ENCODE measurements at regions not wholly inside any gene's neighbourhood (a gene's known extent, or its start where the extent isn't known, plus 50 kb on each side); places are given as distances from the start of the nearest gene placed in this dataset.

- DNase-seq, result no peak
- Mint-ChIP-seq H3K27me3 (ENCODE audit: unreplicated experiment) (no peaks in the 10 kb centered on the region), H3K27ac (ENCODE audit: unreplicated experiment) (no peak overlapping the region)
These were observed 201.8 kb upstream of the SGCD start for GRCh38 chr5:156125118-156125517.

GRCh38 chr5:156126716-156127115, 200.2 kb upstream of the SGCD start:
- H3K9me3 Mint-ChIP-seq (ENCODE audit: unreplicated experiment), result no peaks in the 10 kb centered on the region
- H3K27me3 Mint-ChIP-seq (ENCODE audit: unreplicated experiment), result no peaks in the 10 kb centered on the region
- no peaks in the 10 kb centered on the region for H3K4me1 Mint-ChIP-seq (ENCODE audit: low read depth, unreplicated experiment)

More at GRCh38 chr5:156125118-156125517, 201.8 kb upstream of the SGCD start:
- no peaks in the 10 kb centered on the region for H3K9me3 Mint-ChIP-seq (ENCODE audit: unreplicated experiment)
- no peak overlapping the region for H3K4me3 Mint-ChIP-seq (ENCODE audit: unreplicated experiment)
- TF ChIP-seq CTCF (IDR thresholded peaks at IDR 0.05; ENCODE audit: partially characterized antibody, unreplicated experiment), result no peak
- no peaks in the 10 kb centered on the region for H3K36me3 Mint-ChIP-seq (ENCODE audit: unreplicated experiment)
- no peaks in the 10 kb centered on the region for H3K4me1 Mint-ChIP-seq (ENCODE audit: low read depth, unreplicated experiment)

GRCh38 chr5:156128026-156128425, 198.9 kb upstream of the SGCD start:
- no peak for DNase-seq
- Mint-ChIP-seq H3K27ac (ENCODE audit: unreplicated experiment) (no peak overlapping the region), H3K9me3 (ENCODE audit: unreplicated experiment) (no peaks in the 10 kb centered on the region)

More at GRCh38 chr5:156126716-156127115, 200.2 kb upstream of the SGCD start:
- H3K4me3 Mint-ChIP-seq (ENCODE audit: unreplicated experiment), result no peak overlapping the region
- no peaks in the 10 kb centered on the region for H3K36me3 Mint-ChIP-seq (ENCODE audit: unreplicated experiment)
- no peak for DNase-seq
- TF ChIP-seq CTCF (IDR thresholded peaks at IDR 0.05; ENCODE audit: partially characterized antibody, unreplicated experiment), result no peak
- no peak overlapping the region for H3K27ac Mint-ChIP-seq (ENCODE audit: unreplicated experiment)

GRCh38 chr5:156134216-156134615, 192.7 kb upstream of the SGCD start:
- Mint-ChIP-seq H3K36me3 (ENCODE audit: unreplicated experiment) (no peaks in the 10 kb centered on the region), H3K4me1 (ENCODE audit: low read depth, unreplicated experiment) (no peaks in the 10 kb centered on the region), H3K27me3 (ENCODE audit: unreplicated experiment) (no peaks in the 10 kb centered on the region), H3K4me3 (ENCODE audit: unreplicated experiment) (no peak overlapping the region), H3K9me3 (ENCODE audit: unreplicated experiment) (no peaks in the 10 kb centered on the region), H3K27ac (ENCODE audit: unreplicated experiment) (no peak overlapping the region)
- TF ChIP-seq CTCF (IDR thresholded peaks at IDR 0.05; ENCODE audit: partially characterized antibody, unreplicated experiment), result no peak
- DNase-seq, result no peak

More at GRCh38 chr5:156128026-156128425, 198.9 kb upstream of the SGCD start:
- Mint-ChIP-seq H3K27me3 (ENCODE audit: unreplicated experiment) (no peaks in the 10 kb centered on the region), H3K36me3 (ENCODE audit: unreplicated experiment) (no peaks in the 10 kb centered on the region), H3K4me1 (ENCODE audit: low read depth, unreplicated experiment) (no peaks in the 10 kb centered on the region), H3K4me3 (ENCODE audit: unreplicated experiment) (no peak overlapping the region)
- TF ChIP-seq CTCF (IDR thresholded peaks at IDR 0.05; ENCODE audit: partially characterized antibody, unreplicated experiment), result no peak

GRCh38 chr5:156135531-156135930, 191.4 kb upstream of the SGCD start:
- no peak overlapping the region for H3K4me3 Mint-ChIP-seq (ENCODE audit: unreplicated experiment)
- no peaks in the 10 kb centered on the region for H3K27me3 Mint-ChIP-seq (ENCODE audit: unreplicated experiment)
- DNase-seq, result no peak
- H3K9me3 Mint-ChIP-seq (ENCODE audit: unreplicated experiment), result no peaks in the 10 kb centered on the region
- no peaks in the 10 kb centered on the region for H3K36me3 Mint-ChIP-seq (ENCODE audit: unreplicated experiment)
- no peaks in the 10 kb centered on the region for H3K4me1 Mint-ChIP-seq (ENCODE audit: low read depth, unreplicated experiment)
- no peak overlapping the region for H3K27ac Mint-ChIP-seq (ENCODE audit: unreplicated experiment)
- TF ChIP-seq CTCF (IDR thresholded peaks at IDR 0.05; ENCODE audit: partially characterized antibody, unreplicated experiment), result no peak
